ENCODE measurements at regions not wholly inside any gene's neighbourhood (a gene's known extent, or its start where the extent isn't known, plus 50 kb on each side); places are given as distances from the start of the nearest gene placed in this dataset.
"Not testable (repeated sequence)": the region's sequence is repeated elsewhere in the genome, so short reads cannot be mapped to it uniquely, and the experiment has no call there.

GRCh38 chr2:114128263-114128662 lies 238.4 kb downstream of the ACTR3 start:
- no peaks in the 10 kb centered on the region for H3K36me3 ChIP-seq (ENCODE audit: control insufficient read depth, insufficient read depth, low read length)
- TF ChIP-seq CTCF (IDR thresholded peaks at IDR 0.05; ENCODE audit: insufficient read depth, low read depth, low read length): no peak
- POLR2A ChIA-PET: no interaction called here
- H3K27me3 ChIP-seq (ENCODE audit: control insufficient read depth, insufficient read depth, low read length): no peaks in the 10 kb centered on the region
- DNase-seq (ENCODE audit: low read depth): no peak
- H3K4me3 ChIP-seq (ENCODE audit: low read depth, low read length): no peak overlapping the region
- CTCF ChIA-PET: interaction anchor here (2.3 kb wide), 1 partner anchor 28 kb away, joined by 5 read pairs; no protein-coding TSS in a partner anchor

- H3K4me3 ChIP-seq (ENCODE audit: low read depth, low read length): no peak overlapping the region
- no peaks in the 10 kb centered on the region for H3K36me3 ChIP-seq (ENCODE audit: control insufficient read depth, insufficient read depth, low read length)
- ChIA-PET POLR2A (no interaction called here), CTCF (interaction anchor here (2.3 kb wide), 1 partner anchor 27 kb away, joined by 5 read pairs; no protein-coding TSS in a partner anchor)
- no peak for TF ChIP-seq CTCF (IDR thresholded peaks at IDR 0.05; ENCODE audit: insufficient read depth, low read depth, low read length)
- DNase-seq (ENCODE audit: low read depth): no peak
- H3K27me3 ChIP-seq (ENCODE audit: control insufficient read depth, insufficient read depth, low read length): no peaks in the 10 kb centered on the region
These were observed 238.8 kb downstream of the ACTR3 start for GRCh38 chr2:114128725-114129124.

GRCh38 chr2:114132050-114132449 lies 242.2 kb downstream of the ACTR3 start:
- DNase-seq (ENCODE audit: low read depth); CTCF ChIA-PET; H3K27me3 ChIP-seq (ENCODE audit: control insufficient read depth, insufficient read depth, low read length); H3K36me3 ChIP-seq (ENCODE audit: control insufficient read depth, insufficient read depth, low read length); H3K4me3 ChIP-seq (ENCODE audit: low read depth, low read length); POLR2A ChIA-PET: not testable (repeated sequence)

- TF ChIP-seq CTCF (IDR thresholded peaks at IDR 0.05; ENCODE audit: insufficient read depth, low read depth, low read length): no peak
- Histone ChIP-seq H3K27me3 (ENCODE audit: control insufficient read depth, insufficient read depth, low read length) (no peaks in the 10 kb centered on the region), H3K36me3 (ENCODE audit: control insufficient read depth, insufficient read depth, low read length) (no peaks in the 10 kb centered on the region), H3K4me3 (ENCODE audit: low read depth, low read length) (no peak overlapping the region)
- POLR2A ChIA-PET: no interaction called here
- CTCF ChIA-PET: no interaction called here
- DNase-seq (ENCODE audit: low read depth): no peak
These were observed 244.3 kb downstream of the ACTR3 start for GRCh38 chr2:114134146-114134545.

- CTCF ChIA-PET: no interaction called here
- no peaks in the 10 kb centered on the region for H3K36me3 ChIP-seq (ENCODE audit: control insufficient read depth, insufficient read depth, low read length)
- DNase-seq (ENCODE audit: low read depth): no peak
These were observed 249.7 kb downstream of the ACTR3 start for GRCh38 chr2:114139542-114139941.

More at GRCh38 chr2:114139542-114139941, 249.7 kb downstream of the ACTR3 start:
- Histone ChIP-seq H3K4me3 (ENCODE audit: low read depth, low read length) (no peak overlapping the region), H3K27me3 (ENCODE audit: control insufficient read depth, insufficient read depth, low read length) (no peaks in the 10 kb centered on the region)
- TF ChIP-seq CTCF (IDR thresholded peaks at IDR 0.05; ENCODE audit: insufficient read depth, low read depth, low read length): no peak
- POLR2A ChIA-PET: no interaction called here
